Activated T-cell treated with anti-CD3 and anti-CD28 coated beads, Interleukin-2, amount 50 U/mL, for 48 hours (primary cell): ENCODE measurements at regions not wholly inside any gene's neighbourhood (a gene's known extent, or its start where the extent isn't known, plus 50 kb on each side); places are given as distances from the start of the nearest gene placed in this dataset.

Experiments
- DNase-seq, 2 experiments: peaks; one replicate each; pipeline ENCODE4 v3.0.0-alpha.2; 2020

- no peak for DNase-seq
Measured at GRCh38 chr2:47315475-47315874, 53.6 kb upstream of the EPCAM start.

- no peak for DNase-seq
Measured at GRCh38 chr2:47313728-47314127, 55.4 kb upstream of the EPCAM start.

GRCh38 chr2:47313141-47313691, 55.9 kb upstream of the EPCAM start:
- no peak for DNase-seq

- no peak for DNase-seq
Measured at GRCh38 chr2:47312491-47312850, 56.6 kb upstream of the EPCAM start.

- DNase-seq: no peak
Measured at GRCh38 chr2:47311764-47312490, 57.2 kb upstream of the EPCAM start.

- no peak for DNase-seq
Measured at GRCh38 chr2:47310801-47311560, 58.1 kb upstream of the EPCAM start.

- DNase-seq: no peak
Measured at GRCh38 chr2:47309952-47310800, 58.9 kb upstream of the EPCAM start.

GRCh38 chr2:47309472-47309951, 59.6 kb upstream of the EPCAM start:
- no peak for DNase-seq

- no peak for DNase-seq
Measured at GRCh38 chr2:47307066-47307465, 62.0 kb upstream of the EPCAM start.

GRCh38 chr2:47304654-47305053, 64.5 kb upstream of the EPCAM start:
- DNase-seq: no peak

- no peak for DNase-seq
Measured at GRCh38 chr2:47303341-47304148, 65.6 kb upstream of the EPCAM start.

GRCh38 chr2:47302308-47302707, 66.8 kb upstream of the EPCAM start:
- DNase-seq: no peak

GRCh38 chr2:47301731-47302130, 67.4 kb upstream of the EPCAM start:
- DNase-seq: no peak

- DNase-seq: no peak
Measured at GRCh38 chr2:47301277-47301618, 67.9 kb upstream of the EPCAM start.

GRCh38 chr2:47300609-47301276, 68.4 kb upstream of the EPCAM start:
- no peak for DNase-seq

GRCh38 chr2:47300081-47300480, 69.0 kb upstream of the EPCAM start:
- no peak for DNase-seq

- no peak for DNase-seq
Measured at GRCh38 chr2:47299555-47299954, 69.6 kb upstream of the EPCAM start.

- no peak for DNase-seq
Measured at GRCh38 chr2:47298771-47299170, 70.3 kb upstream of the EPCAM start.

- no peak for DNase-seq
Measured at GRCh38 chr2:47297767-47298425, 71.2 kb upstream of the EPCAM start.

GRCh38 chr2:47295981-47296635, 73.0 kb upstream of the EPCAM start:
- no peak for DNase-seq
